K562 (cell line): ENCODE measurements at regions not wholly inside any gene's neighbourhood (a gene's known extent, or its start where the extent isn't known, plus 50 kb on each side); places are given as distances from the start of the nearest gene placed in this dataset.

Experiments used
- ATAC-seq: fragments of 200-7000 bp; cut with Tn5 transposase; 3 replicates; pipeline ENCODE4 v1.9.1; 2020; ENCODE audit warnings: moderate library complexity
- BruUV-seq: library from RNA; stranded (reverse); fragments of 400-500 nt; replicated peaks from 2 replicates; lab custom pipeline; 2021; lab: Mats Ljungman, UMichigan
- CTCF ChIA-PET: fragments of 300-600 bp; formaldehyde crosslinking; extraction: SDS; loops from one replicate; lab custom pipeline; 2021; ENCODE audit warnings: low intra/inter-chr PET ratio; lab: Yijun Ruan, JAX
- POLR2A ChIA-PET: fragments of 300-600, 350-650 bp; sonication (Branson Sonifier 250); formaldehyde crosslinking; extraction: SDS; loops from one replicate; lab custom pipeline; 2021; ENCODE audit warnings: antibody characterized with exemption, inconsistent platforms; lab: Yijun Ruan, JAX
- DNase-seq, 4 experiments: peaks; one replicate each; pipeline versions ENCODE4 v3.0.0 to v3.0.0-alpha.2; 2011 to 2018; ENCODE audit warnings: low spot score in 3 of 4, mixed read lengths in 3 of 4; ENCODE audit errors: extremely low read depth in 1 of 4
- FAIRE-seq: peaks from 2 replicates; lab custom pipeline; 2011; peaks lifted over from hg19 to GRCh38; lab: Jason Lieb, UNC
- H2AFZ ChIP-seq: 2 replicates; pipeline ENCODE4 v1.6.0; 2011; ENCODE audit warnings: low read depth, low read length, control low read depth, inconsistent platforms
- H3K27ac ChIP-seq: fragments of 200-600 bp; 3 replicates; pipeline ENCODE4 v1.8.0; 2011; ENCODE audit warnings: low read depth, mild to moderate bottlenecking, control low read depth, inconsistent platforms, low read length, moderate library complexity, mixed read lengths; ENCODE audit errors: extremely low read depth
- H3K27me3 ChIP-seq, 2 experiments: fragments of 300-600 bp in 1 of 2; 2 replicates in 1 of 2; 3 replicates in 1 of 2; pipeline versions ENCODE4 v1.6.0 to v1.8.0; 2011; ENCODE audit warnings: inconsistent platforms in 2 of 2, low read length in 2 of 2, mild to moderate bottlenecking in 1 of 2, mixed read lengths in 1 of 2, moderate library complexity in 1 of 2; ENCODE audit not compliant: control insufficient read depth in 2 of 2, insufficient read depth in 2 of 2
- H3K36me3 ChIP-seq: fragments of 300-600 bp; 3 replicates; pipeline ENCODE4 v1.8.0; 2011; ENCODE audit warnings: mild to moderate bottlenecking, low read length, inconsistent platforms; ENCODE audit not compliant: control insufficient read depth, insufficient read depth
- H3K4me1 ChIP-seq, 2 experiments: fragments of 200-600 bp in 1 of 2; replicated peaks in 1 of 2; 2 replicates in 1 of 2; 3 replicates in 1 of 2; pipeline versions ENCODE4 v1.5.1 to v1.8.0; 2011; ENCODE audit warnings: inconsistent platforms in 2 of 2, low read length in 2 of 2, mild to moderate bottlenecking in 1 of 2, mixed read lengths in 1 of 2, moderate library complexity in 1 of 2; ENCODE audit not compliant: control insufficient read depth in 2 of 2, insufficient read depth in 2 of 2
- H3K4me2 ChIP-seq: 2 replicates; pipeline ENCODE4 v1.6.1; 2011; ENCODE audit warnings: low read length, control low read depth, inconsistent platforms, mixed read lengths; ENCODE audit not compliant: insufficient read depth
- H3K4me3 ChIP-seq: fragments of 200-600 bp; sonication (generic), shearing (Covaris generic); 2 replicates; pipeline ENCODE4 v1.5.1; 2016; ENCODE audit warnings: control low read depth, inconsistent platforms
- H3K79me2 ChIP-seq: fragments of 200-600 bp; 3 replicates; pipeline ENCODE4 v1.8.0; 2011; ENCODE audit warnings: low read length, inconsistent platforms; ENCODE audit not compliant: control insufficient read depth, insufficient read depth
- H3K9ac ChIP-seq, 2 experiments: 2 replicates each; pipeline versions ENCODE4 v1.6.0 to v1.6.1; 2011; ENCODE audit warnings: low read depth in 2 of 2, low read length in 2 of 2, control low read depth in 1 of 2, inconsistent platforms in 1 of 2, mild to moderate bottlenecking in 1 of 2, mixed read lengths in 1 of 2; ENCODE audit not compliant: insufficient read depth in 1 of 2
- H3K9me1 ChIP-seq: one replicate; pipeline ENCODE4 v1.6.0; 2011; ENCODE audit warnings: inconsistent platforms, mild to moderate bottlenecking, low read length, moderate library complexity; ENCODE audit not compliant: control insufficient read depth, insufficient read depth
- H3K9me3 ChIP-seq: replicated peaks from 2 replicates; pipeline ENCODE4 v1.5.1; 2011; ENCODE audit warnings: low read depth, low read length, inconsistent platforms; ENCODE audit not compliant: control insufficient read depth, insufficient read depth
- H4K20me1 ChIP-seq: replicated peaks from 2 replicates; pipeline ENCODE4 v1.6.1; 2011; ENCODE audit warnings: low read length, inconsistent platforms, mixed read lengths; ENCODE audit not compliant: control insufficient read depth, insufficient read depth
- ELF1 ChIP-seq: fragments of 200-800 bp; sonication (Bioruptor generic); IDR thresholded peaks from 2 replicates; pipeline ENCODE4 v1.6.1; 2016; ENCODE audit warnings: missing genetic modification characterization, missing compliant biosample characterization
- GABPB1 ChIP-seq: sonication (generic); formaldehyde crosslinking; IDR thresholded peaks from 2 replicates; pipeline ENCODE4 v1.8.0; 2022; ENCODE audit warnings: mild to moderate bottlenecking, missing genetic modification reagents
- KAT8 ChIP-seq: fragments of 450-650 bp; IDR thresholded peaks from 2 replicates; pipeline ENCODE4 v1.6.1; 2016; ENCODE audit warnings: low read depth, mild to moderate bottlenecking
- RHOXF2B ChIP-seq: fragments of 250-450 bp; sonication (Bioruptor Pico); conservative IDR thresholded peaks from 2 replicates; pipeline ENCODE4 v1.5.1; 2021
- YY1 ChIP-seq, 3 experiments: IDR thresholded peaks; 2 replicates each; pipeline ENCODE4 v1.6.1; 2011; ENCODE audit warnings: low read length in 2 of 3, mild to moderate bottlenecking in 2 of 3, moderate library complexity in 2 of 3, borderline replicate concordance in 1 of 3, control low read depth in 1 of 3, low read depth in 1 of 3; ENCODE audit not compliant: insufficient read depth in 3 of 3, insufficient replicate concordance in 2 of 3, control insufficient read depth in 1 of 3, insufficient read length in 1 of 3; ENCODE audit errors: extremely low read depth in 1 of 3
- ZNF79 ChIP-seq: fragments of 250-450 bp; sonication (Bioruptor Pico); IDR thresholded peaks from 2 replicates; pipeline ENCODE4 v1.4.0; 2020; ENCODE audit warnings: low read depth, mild to moderate bottlenecking, moderate library complexity
- WGBS: fragments of 100-300 bp; shearing (Covaris generic); methylation state at CpG from one replicate; pipeline ENCODE4 v1.1.6; 2016; ENCODE audit warnings: low coverage, mixed read lengths; ENCODE audit not compliant: insufficient coverage; ENCODE audit errors: missing lambda C conversion rate; 5-methylcytosine and 5-hydroxymethylcytosine counted together
- in situ Hi-C: fragments of 300-500 bp; cut with MboI; formaldehyde crosslinking; loops from 4 replicates; pipeline ENCODE4 v1.15.0; 2018; ENCODE audit warnings: inconsistent platforms, mixed read lengths
- intact Hi-C: fragments of 100-400 bp; cut with micrococcal nuclease; formaldehyde crosslinking; loops from 2 replicates; pipeline ENCODE4 v1.14.2; 2022
- TF ChIP-seq, protein P1 (sequence below): sonication (generic); formaldehyde crosslinking; IDR thresholded peaks from 2 replicates; pipeline ENCODE4 v1.8.1; 2023; ENCODE audit warnings: missing genetic modification reagents, mild to moderate bottlenecking, borderline replicate concordance
- TF ChIP-seq, protein P2 (sequence below), 2 experiments: fragments of 450-650 bp in 1 of 2; sonication (generic) in 1 of 2; formaldehyde crosslinking; conservative IDR thresholded peaks; 2 replicates each; pipeline versions ENCODE4 v1.4.0 to v1.8.1; 2020 to 2022; ENCODE audit warnings: mild to moderate bottlenecking in 1 of 2, missing genetic modification reagents in 1 of 2
- TF ChIP-seq, protein P3 (sequence below): fragments of 450-650 bp; IDR thresholded peaks from 2 replicates; pipeline ENCODE4 v1.6.1; 2016
- TF ChIP-seq, protein P4 (sequence below): sonication (generic); formaldehyde crosslinking; IDR thresholded peaks from 2 replicates; pipeline ENCODE4 v1.8.0; 2022; ENCODE audit warnings: missing genetic modification reagents, mild to moderate bottlenecking, borderline replicate concordance
- TF ChIP-seq, protein P5 (sequence below): fragments of 250-450 bp; sonication (Bioruptor Pico); IDR thresholded peaks from 2 replicates; pipeline ENCODE4 v1.8.0; 2022; ENCODE audit warnings: moderate library complexity, mild to moderate bottlenecking, inconsistent platforms

DNA sequence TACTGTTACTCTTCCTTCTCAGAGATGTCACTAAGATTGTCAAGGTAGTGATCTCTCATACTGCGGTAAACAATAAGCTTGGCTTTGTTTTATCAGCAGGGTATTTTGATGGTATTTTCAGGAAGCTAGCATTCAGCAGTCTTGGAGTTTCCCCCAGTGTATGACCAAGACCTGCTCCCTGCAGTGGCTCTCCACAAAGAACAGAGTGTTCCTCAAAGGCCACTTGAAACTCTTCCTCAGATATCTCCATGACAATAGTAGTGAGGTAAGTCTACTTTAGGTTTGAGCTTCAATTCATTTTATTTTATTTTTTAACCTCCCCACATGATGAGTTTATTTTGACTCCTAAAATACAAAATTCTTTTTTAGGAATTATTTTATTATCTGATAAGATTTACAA is 74.0 kb upstream of the G2E3 start:
- no peak for ATAC-seq
- intact Hi-C loops, result no loop called here
- no peak overlapping the region for H3K4me3 ChIP-seq
- TF ChIP-seq, protein P1, sequence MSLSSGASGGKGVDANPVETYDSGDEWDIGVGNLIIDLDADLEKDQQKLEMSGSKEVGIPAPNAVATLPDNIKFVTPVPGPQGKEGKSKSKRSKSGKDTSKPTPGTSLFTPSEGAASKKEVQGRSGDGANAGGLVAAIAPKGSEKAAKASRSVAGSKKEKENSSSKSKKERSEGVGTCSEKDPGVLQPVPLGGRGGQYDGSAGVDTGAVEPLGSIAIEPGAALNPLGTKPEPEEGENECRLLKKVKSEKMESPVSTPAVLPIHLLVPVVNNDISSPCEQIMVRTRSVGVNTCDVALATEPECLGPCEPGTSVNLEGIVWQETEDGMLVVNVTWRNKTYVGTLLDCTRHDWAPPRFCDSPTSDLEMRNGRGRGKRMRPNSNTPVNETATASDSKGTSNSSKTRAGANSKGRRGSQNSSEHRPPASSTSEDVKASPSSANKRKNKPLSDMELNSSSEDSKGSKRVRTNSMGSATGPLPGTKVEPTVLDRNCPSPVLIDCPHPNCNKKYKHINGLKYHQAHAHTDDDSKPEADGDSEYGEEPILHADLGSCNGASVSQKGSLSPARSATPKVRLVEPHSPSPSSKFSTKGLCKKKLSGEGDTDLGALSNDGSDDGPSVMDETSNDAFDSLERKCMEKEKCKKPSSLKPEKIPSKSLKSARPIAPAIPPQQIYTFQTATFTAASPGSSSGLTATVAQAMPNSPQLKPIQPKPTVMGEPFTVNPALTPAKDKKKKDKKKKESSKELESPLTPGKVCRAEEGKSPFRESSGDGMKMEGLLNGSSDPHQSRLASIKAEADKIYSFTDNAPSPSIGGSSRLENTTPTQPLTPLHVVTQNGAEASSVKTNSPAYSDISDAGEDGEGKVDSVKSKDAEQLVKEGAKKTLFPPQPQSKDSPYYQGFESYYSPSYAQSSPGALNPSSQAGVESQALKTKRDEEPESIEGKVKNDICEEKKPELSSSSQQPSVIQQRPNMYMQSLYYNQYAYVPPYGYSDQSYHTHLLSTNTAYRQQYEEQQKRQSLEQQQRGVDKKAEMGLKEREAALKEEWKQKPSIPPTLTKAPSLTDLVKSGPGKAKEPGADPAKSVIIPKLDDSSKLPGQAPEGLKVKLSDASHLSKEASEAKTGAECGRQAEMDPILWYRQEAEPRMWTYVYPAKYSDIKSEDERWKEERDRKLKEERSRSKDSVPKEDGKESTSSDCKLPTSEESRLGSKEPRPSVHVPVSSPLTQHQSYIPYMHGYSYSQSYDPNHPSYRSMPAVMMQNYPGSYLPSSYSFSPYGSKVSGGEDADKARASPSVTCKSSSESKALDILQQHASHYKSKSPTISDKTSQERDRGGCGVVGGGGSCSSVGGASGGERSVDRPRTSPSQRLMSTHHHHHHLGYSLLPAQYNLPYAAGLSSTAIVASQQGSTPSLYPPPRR, result no peak
- TF ChIP-seq RHOXF2B (CRISPR knock-in tag), result no peak
- no peak for TF ChIP-seq KAT8
- TF ChIP-seq, protein P2, sequence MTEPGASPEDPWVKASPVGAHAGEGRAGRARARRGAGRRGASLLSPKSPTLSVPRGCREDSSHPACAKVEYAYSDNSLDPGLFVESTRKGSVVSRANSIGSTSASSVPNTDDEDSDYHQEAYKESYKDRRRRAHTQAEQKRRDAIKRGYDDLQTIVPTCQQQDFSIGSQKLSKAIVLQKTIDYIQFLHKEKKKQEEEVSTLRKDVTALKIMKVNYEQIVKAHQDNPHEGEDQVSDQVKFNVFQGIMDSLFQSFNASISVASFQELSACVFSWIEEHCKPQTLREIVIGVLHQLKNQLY (CRISPR knock-in tag; conservative IDR thresholded peaks at IDR 0.05), result no peak
- TF ChIP-seq, protein P3, sequence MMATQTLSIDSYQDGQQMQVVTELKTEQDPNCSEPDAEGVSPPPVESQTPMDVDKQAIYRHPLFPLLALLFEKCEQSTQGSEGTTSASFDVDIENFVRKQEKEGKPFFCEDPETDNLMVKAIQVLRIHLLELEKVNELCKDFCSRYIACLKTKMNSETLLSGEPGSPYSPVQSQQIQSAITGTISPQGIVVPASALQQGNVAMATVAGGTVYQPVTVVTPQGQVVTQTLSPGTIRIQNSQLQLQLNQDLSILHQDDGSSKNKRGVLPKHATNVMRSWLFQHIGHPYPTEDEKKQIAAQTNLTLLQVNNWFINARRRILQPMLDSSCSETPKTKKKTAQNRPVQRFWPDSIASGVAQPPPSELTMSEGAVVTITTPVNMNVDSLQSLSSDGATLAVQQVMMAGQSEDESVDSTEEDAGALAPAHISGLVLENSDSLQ, result no peak
- no peak for TF ChIP-seq ELF1 (tag)
- TF ChIP-seq, protein P4, sequence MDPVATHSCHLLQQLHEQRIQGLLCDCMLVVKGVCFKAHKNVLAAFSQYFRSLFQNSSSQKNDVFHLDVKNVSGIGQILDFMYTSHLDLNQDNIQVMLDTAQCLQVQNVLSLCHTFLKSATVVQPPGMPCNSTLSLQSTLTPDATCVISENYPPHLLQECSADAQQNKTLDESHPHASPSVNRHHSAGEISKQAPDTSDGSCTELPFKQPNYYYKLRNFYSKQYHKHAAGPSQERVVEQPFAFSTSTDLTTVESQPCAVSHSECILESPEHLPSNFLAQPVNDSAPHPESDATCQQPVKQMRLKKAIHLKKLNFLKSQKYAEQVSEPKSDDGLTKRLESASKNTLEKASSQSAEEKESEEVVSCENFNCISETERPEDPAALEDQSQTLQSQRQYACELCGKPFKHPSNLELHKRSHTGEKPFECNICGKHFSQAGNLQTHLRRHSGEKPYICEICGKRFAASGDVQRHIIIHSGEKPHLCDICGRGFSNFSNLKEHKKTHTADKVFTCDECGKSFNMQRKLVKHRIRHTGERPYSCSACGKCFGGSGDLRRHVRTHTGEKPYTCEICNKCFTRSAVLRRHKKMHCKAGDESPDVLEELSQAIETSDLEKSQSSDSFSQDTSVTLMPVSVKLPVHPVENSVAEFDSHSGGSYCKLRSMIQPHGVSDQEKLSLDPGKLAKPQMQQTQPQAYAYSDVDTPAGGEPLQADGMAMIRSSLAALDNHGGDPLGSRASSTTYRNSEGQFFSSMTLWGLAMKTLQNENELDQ (CRISPR knock-in tag), result no peak
- no peak for TF ChIP-seq YY1 (IDR thresholded peaks at IDR 0.05; ENCODE audit: borderline replicate concordance in 1 of 3, control insufficient read depth in 1 of 3, extremely low read depth in 1 of 3, insufficient read depth in 3 of 3, insufficient read length in 1 of 3, insufficient replicate concordance in 2 of 3, low read depth in 1 of 3, low read length in 2 of 3)
- no peak for TF ChIP-seq ZNF79 (CRISPR knock-in tag)
- no peak for TF ChIP-seq GABPB1 (CRISPR knock-in tag)
- TF ChIP-seq, protein P5, sequence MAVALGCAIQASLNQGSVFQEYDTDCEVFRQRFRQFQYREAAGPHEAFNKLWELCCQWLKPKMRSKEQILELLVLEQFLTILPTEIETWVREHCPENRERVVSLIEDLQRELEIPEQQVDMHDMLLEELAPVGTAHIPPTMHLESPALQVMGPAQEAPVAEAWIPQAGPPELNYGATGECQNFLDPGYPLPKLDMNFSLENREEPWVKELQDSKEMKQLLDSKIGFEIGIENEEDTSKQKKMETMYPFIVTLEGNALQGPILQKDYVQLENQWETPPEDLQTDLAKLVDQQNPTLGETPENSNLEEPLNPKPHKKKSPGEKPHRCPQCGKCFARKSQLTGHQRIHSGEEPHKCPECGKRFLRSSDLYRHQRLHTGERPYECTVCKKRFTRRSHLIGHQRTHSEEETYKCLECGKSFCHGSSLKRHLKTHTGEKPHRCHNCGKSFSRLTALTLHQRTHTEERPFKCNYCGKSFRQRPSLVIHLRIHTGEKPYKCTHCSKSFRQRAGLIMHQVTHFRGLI (CRISPR knock-in tag), result no peak

More for the DNA sequence above, 74.0 kb upstream of the G2E3 start:
- ChIA-PET CTCF (no interaction called here), POLR2A (no interaction called here)
- no peak overlapping the region for H3K9ac ChIP-seq
- no peaks in the 10 kb centered on the region; a peak in 1 of 5 replicates for H3K4me1 ChIP-seq
- H3K36me3 ChIP-seq, result no peaks in the 10 kb centered on the region
- no peaks in the 10 kb centered on the region for H3K79me2 ChIP-seq
- no peak overlapping the region for H3K27ac ChIP-seq
- no peak overlapping the region for H3K4me2 ChIP-seq
- no peaks in the 10 kb centered on the region for H3K27me3 ChIP-seq
- H4K20me1 ChIP-seq, result no peaks in the 10 kb centered on the region
- no peaks in the 10 kb centered on the region for H3K9me1 ChIP-seq
- no peaks in the 10 kb centered on the region for H3K9me3 ChIP-seq
- H2AFZ ChIP-seq, result no peak overlapping the region
- WGBS, result 0% methylated on average over 1 of the region's 1 CpG
- BruUV-seq, result no TSS peak
- in situ Hi-C loops, result no loop called here
- no peak for FAIRE-seq
- no peak for DNase-seq
